ENCODE measurements at regions not wholly inside any gene's neighbourhood (a gene's known extent, or its start where the extent isn't known, plus 50 kb on each side); places are given as distances from the start of the nearest gene placed in this dataset.

DNA sequence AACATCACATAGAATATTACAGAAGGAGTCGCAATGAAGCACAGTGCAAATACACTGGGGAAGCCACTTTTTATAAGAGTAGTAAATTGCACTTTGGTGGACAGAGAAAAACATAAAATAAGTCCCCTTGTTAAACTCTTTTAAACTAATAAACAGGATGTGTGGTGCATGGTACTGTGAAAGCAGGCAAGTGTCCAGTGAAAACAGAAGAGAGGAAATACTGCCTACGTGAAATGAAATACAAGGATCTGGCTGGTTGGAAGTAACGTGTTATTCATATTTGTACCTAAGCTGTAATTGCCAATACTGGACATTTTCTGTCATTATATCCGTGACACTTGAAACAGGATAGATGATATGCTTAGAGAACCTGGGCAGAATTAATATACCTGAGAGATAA, 191.9 kb upstream of the SLC27A6 start:
- TF ChIP-seq, protein P1, sequence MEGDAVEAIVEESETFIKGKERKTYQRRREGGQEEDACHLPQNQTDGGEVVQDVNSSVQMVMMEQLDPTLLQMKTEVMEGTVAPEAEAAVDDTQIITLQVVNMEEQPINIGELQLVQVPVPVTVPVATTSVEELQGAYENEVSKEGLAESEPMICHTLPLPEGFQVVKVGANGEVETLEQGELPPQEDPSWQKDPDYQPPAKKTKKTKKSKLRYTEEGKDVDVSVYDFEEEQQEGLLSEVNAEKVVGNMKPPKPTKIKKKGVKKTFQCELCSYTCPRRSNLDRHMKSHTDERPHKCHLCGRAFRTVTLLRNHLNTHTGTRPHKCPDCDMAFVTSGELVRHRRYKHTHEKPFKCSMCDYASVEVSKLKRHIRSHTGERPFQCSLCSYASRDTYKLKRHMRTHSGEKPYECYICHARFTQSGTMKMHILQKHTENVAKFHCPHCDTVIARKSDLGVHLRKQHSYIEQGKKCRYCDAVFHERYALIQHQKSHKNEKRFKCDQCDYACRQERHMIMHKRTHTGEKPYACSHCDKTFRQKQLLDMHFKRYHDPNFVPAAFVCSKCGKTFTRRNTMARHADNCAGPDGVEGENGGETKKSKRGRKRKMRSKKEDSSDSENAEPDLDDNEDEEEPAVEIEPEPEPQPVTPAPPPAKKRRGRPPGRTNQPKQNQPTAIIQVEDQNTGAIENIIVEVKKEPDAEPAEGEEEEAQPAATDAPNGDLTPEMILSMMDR (IDR thresholded peaks at IDR 0.05), result no peak
- TF ChIP-seq POLR2A (IDR thresholded peaks at IDR 0.05), result no peak
